Endothelial cell (in vitro differentiated cells): ENCODE measurements at regions not wholly inside any gene's neighbourhood (a gene's known extent, or its start where the extent isn't known, plus 50 kb on each side); places are given as distances from the start of the nearest gene placed in this dataset.

Source experiments
- DNase-seq: peaks from one replicate; pipeline ENCODE4 v3.0.0; 2021; ENCODE audit warnings: low spot score
- H3K27ac Mint-ChIP-seq: one replicate; pipeline ENCODE4 v1.8.0; 2021; ENCODE audit warnings: mixed read lengths, inconsistent platforms; ENCODE audit not compliant: unreplicated experiment
- H3K27me3 Mint-ChIP-seq: one replicate; pipeline ENCODE4 v1.8.0; 2021; ENCODE audit warnings: mild to moderate bottlenecking, moderate library complexity, mixed read lengths, inconsistent platforms; ENCODE audit not compliant: unreplicated experiment
- H3K36me3 Mint-ChIP-seq: one replicate; pipeline ENCODE4 v1.8.0; 2021; ENCODE audit warnings: mild to moderate bottlenecking, low read depth, mixed read lengths, inconsistent platforms; ENCODE audit not compliant: unreplicated experiment
- H3K4me1 Mint-ChIP-seq: one replicate; pipeline ENCODE4 v1.8.0; 2021; ENCODE audit warnings: mild to moderate bottlenecking, mixed read lengths, inconsistent platforms; ENCODE audit not compliant: unreplicated experiment
- H3K4me3 Mint-ChIP-seq: one replicate; pipeline ENCODE4 v1.8.0; 2021; ENCODE audit warnings: mild to moderate bottlenecking, mixed read lengths, inconsistent platforms; ENCODE audit not compliant: unreplicated experiment
- H3K9me3 Mint-ChIP-seq: one replicate; pipeline ENCODE4 v1.8.0; 2021; ENCODE audit warnings: mixed read lengths, inconsistent platforms; ENCODE audit not compliant: unreplicated experiment
- TF ChIP-seq, protein P1 (sequence below): fragments of 200-600 bp; sonication (generic); IDR thresholded peaks from one replicate; pipeline ENCODE4 v1.5.0; 2021; ENCODE audit warnings: antibody characterized with exemption; ENCODE audit not compliant: unreplicated experiment

DNA sequence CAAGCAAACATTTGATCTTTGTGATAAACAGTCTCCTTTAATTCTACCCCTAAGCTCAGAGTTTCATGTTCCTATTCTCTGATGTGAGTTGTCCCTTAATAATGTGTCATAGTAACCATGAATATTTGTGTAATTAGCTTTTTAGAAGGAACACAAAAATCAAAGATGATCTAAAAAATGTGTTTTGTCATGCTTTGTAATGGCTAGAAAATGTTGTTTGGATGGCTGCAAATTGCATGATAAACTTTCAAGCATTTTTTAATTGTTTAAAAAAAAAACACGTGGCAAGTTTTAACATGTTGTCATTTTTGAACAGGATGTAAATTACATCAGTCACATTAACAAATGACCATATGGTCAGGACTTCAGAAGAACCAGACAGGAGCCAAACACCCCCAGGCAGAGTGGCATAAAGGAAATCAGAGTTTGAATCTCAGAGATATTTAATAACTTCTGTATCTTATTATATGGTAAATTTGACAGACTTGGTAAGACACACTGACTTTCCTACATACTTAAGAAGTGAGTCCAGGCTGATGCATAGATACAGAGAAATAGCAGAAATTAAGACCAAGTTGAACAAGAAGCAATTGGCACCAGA is 223.9 kb upstream of the VEGFC start:
- DNase-seq, result no peak
- Mint-ChIP-seq H3K27ac (no peak overlapping the region), H3K4me1 (no peaks in the 10 kb centered on the region), H3K4me3 (no peak overlapping the region), H3K27me3 (peaks cover 1% of the 10 kb centered on the region), H3K36me3 (no peaks in the 10 kb centered on the region), H3K9me3 (peaks cover 4% of the 10 kb centered on the region)
- TF ChIP-seq, protein P1, sequence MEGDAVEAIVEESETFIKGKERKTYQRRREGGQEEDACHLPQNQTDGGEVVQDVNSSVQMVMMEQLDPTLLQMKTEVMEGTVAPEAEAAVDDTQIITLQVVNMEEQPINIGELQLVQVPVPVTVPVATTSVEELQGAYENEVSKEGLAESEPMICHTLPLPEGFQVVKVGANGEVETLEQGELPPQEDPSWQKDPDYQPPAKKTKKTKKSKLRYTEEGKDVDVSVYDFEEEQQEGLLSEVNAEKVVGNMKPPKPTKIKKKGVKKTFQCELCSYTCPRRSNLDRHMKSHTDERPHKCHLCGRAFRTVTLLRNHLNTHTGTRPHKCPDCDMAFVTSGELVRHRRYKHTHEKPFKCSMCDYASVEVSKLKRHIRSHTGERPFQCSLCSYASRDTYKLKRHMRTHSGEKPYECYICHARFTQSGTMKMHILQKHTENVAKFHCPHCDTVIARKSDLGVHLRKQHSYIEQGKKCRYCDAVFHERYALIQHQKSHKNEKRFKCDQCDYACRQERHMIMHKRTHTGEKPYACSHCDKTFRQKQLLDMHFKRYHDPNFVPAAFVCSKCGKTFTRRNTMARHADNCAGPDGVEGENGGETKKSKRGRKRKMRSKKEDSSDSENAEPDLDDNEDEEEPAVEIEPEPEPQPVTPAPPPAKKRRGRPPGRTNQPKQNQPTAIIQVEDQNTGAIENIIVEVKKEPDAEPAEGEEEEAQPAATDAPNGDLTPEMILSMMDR, result no peak

DNA sequence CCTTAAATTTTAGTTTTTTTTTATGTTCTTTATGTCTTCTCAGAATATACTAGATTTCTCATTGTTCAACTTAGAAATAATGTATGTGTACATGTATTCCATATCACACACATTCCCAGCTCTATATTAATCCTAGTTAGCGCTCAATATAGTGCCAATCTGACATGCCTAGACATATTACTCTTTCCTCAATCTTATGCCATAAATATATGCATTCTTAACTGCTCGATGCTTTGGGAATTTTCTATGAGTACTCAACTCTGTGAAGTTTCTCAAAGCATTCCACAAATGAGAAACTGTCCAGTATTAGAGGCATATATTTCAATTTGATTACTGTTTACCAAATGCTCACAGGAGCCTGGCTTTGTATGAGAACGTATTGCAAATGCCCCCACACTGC is 231.2 kb upstream of the VEGFC start:
- H3K9me3 Mint-ChIP-seq, result peaks cover 4% of the 10 kb centered on the region
- H3K36me3 Mint-ChIP-seq, result no peaks in the 10 kb centered on the region
- H3K4me1 Mint-ChIP-seq, result no peaks in the 10 kb centered on the region
- H3K4me3 Mint-ChIP-seq, result no peak overlapping the region
- TF ChIP-seq, protein P1, result no peak
- no peak overlapping the region for H3K27ac Mint-ChIP-seq
- DNase-seq, result no peak
- H3K27me3 Mint-ChIP-seq, result peaks cover 3% of the 10 kb centered on the region

DNA sequence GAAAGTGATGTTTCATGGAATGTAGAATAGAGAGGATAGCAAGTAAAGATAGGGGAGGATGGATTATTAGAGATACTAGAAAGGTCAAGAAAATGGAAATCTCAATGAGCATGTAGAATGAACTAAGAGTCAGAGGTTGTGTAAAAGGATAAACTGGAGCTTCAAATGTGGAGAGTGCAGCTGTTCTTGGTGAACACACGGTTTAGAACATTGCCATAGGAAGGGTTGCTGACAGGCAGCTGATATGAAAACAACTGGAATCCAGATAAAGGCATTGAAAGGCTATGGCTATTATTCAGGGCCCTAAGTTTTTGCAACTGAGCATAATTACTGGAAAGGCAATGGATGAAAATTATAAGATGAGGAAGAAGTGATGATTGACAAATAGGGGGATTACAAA is 239.6 kb upstream of the VEGFC start:
- no peak for DNase-seq
- H3K9me3 Mint-ChIP-seq, result no peaks in the 10 kb centered on the region
- no peaks in the 10 kb centered on the region for H3K36me3 Mint-ChIP-seq
- H3K4me3 Mint-ChIP-seq, result no peak overlapping the region
- H3K27me3 Mint-ChIP-seq, result no peaks in the 10 kb centered on the region
- H3K4me1 Mint-ChIP-seq, result no peaks in the 10 kb centered on the region
- TF ChIP-seq, protein P1, result no peak
- H3K27ac Mint-ChIP-seq, result no peak overlapping the region

DNA sequence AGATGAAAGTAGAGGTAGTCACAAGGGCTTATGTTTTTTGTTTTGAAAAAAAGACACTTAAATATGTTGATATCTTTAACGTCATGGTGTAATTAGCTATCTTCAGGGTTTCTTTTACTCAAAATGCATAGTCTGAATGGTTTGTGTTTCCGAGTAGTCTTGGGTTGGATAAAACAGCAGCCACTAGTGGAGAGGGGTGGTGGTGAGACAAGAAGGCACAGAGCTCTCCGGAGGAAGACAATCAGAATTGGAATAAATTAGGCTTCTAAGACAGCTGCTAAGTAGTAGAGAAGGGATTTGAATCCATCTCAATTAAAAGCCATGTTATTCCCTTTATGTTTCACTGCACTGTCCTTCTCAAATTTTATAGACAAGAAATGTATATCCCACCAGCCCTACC is 240.4 kb upstream of the VEGFC start:
- H3K36me3 Mint-ChIP-seq, result no peaks in the 10 kb centered on the region
- H3K4me1 Mint-ChIP-seq, result no peaks in the 10 kb centered on the region
- TF ChIP-seq, protein P1, result no peak
- no peak overlapping the region for H3K27ac Mint-ChIP-seq
- no peak for DNase-seq
- no peak overlapping the region for H3K4me3 Mint-ChIP-seq
- no peaks in the 10 kb centered on the region for H3K27me3 Mint-ChIP-seq
- H3K9me3 Mint-ChIP-seq, result no peaks in the 10 kb centered on the region

DNA sequence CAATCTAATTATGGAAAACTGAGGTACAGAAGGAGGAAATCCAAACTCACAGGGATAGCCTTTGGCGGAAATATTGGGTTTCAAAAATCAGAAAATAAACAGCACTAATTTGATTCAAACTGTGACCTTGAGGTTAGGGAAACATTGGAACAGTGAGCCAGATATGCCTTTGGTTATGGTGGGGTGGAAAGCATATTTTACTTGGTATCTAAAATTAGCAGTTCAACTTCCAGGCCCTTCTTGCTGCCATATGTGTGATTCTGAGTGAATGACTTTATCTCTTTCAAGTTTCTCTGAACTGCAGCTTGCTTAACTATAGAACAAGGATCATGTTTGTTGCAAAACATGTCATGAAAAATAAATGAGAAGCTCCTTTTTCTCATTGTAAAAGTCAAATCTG is 240.9 kb upstream of the VEGFC start:
- Mint-ChIP-seq H3K9me3 (no peaks in the 10 kb centered on the region), H3K27ac (no peak overlapping the region), H3K4me1 (no peaks in the 10 kb centered on the region), H3K27me3 (no peaks in the 10 kb centered on the region), H3K36me3 (no peaks in the 10 kb centered on the region), H3K4me3 (no peak overlapping the region)
- no peak for DNase-seq
- TF ChIP-seq, protein P1, result no peak
